Sigmoid colon (tissue), 4 donors: ENCODE measurements at regions not wholly inside any gene's neighbourhood (a gene's known extent, or its start where the extent isn't known, plus 50 kb on each side); places are given as distances from the start of the nearest gene placed in this dataset.

Source experiments
- EP300 ChIP-seq, 4 donors: sonication (generic); formaldehyde crosslinking; IDR thresholded peaks; one replicate each; pipeline ENCODE4 v1.6.1; 2017; ENCODE audit warnings: antibody characterized with exemption in 4 of 4
- POLR2A ChIP-seq, 2 donors: fragments of 450-650 bp; IDR thresholded peaks; one replicate each; pipeline ENCODE4 v1.6.1; 2016; ENCODE audit warnings: antibody characterized with exemption in 2 of 2, mild to moderate bottlenecking in 2 of 2, moderate library complexity in 2 of 2
- TF ChIP-seq, protein P1 (sequence below), 4 experiments: fragments of 450-650 bp in 3 of 4; fragments of 200-600 bp in 1 of 4; IDR thresholded peaks; one replicate each; pipeline ENCODE4 v1.5.1; 2016 to 2019; ENCODE audit warnings: antibody characterized with exemption in 4 of 4, mild to moderate bottlenecking in 3 of 4, moderate library complexity in 2 of 4

- TF ChIP-seq, protein P1, sequence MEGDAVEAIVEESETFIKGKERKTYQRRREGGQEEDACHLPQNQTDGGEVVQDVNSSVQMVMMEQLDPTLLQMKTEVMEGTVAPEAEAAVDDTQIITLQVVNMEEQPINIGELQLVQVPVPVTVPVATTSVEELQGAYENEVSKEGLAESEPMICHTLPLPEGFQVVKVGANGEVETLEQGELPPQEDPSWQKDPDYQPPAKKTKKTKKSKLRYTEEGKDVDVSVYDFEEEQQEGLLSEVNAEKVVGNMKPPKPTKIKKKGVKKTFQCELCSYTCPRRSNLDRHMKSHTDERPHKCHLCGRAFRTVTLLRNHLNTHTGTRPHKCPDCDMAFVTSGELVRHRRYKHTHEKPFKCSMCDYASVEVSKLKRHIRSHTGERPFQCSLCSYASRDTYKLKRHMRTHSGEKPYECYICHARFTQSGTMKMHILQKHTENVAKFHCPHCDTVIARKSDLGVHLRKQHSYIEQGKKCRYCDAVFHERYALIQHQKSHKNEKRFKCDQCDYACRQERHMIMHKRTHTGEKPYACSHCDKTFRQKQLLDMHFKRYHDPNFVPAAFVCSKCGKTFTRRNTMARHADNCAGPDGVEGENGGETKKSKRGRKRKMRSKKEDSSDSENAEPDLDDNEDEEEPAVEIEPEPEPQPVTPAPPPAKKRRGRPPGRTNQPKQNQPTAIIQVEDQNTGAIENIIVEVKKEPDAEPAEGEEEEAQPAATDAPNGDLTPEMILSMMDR (IDR thresholded peaks at IDR 0.05), result no peak
- TF ChIP-seq EP300 (IDR thresholded peaks at IDR 0.05) (no peak), POLR2A (IDR thresholded peaks at IDR 0.05) (no peak)
These were observed 1268.9 kb upstream of the TMEM132C start for GRCh38 chr12:126998031-126998430.
